ENCODE measurements at regions not wholly inside any gene's neighbourhood (a gene's known extent, or its start where the extent isn't known, plus 50 kb on each side); places are given as distances from the start of the nearest gene placed in this dataset.

GRCh38 chr2:4381049-4381448, 677.7 kb downstream of the DCDC2C start:
- FAIRE-seq: no peak
- no peaks in the 10 kb centered on the region for H3K79me2 ChIP-seq (ENCODE audit: control insufficient read depth, insufficient read depth, low read length)
- H3K27me3 ChIP-seq (replicated peaks in 1 of 2; ENCODE audit: control insufficient read depth in 2 of 2, insufficient read depth in 2 of 2, low read length in 1 of 2): no peaks in the 10 kb centered on the region
- H3K9me3 ChIP-seq (replicated peaks; ENCODE audit: control insufficient read depth, insufficient read depth, low read length): no peaks in the 10 kb centered on the region
- no peaks in the 10 kb centered on the region for H4K20me1 ChIP-seq (ENCODE audit: control insufficient read depth, insufficient read depth)
- in situ Hi-C loops (cut with MboI): no loop called here
- no peak overlapping the region for H3K4me3 ChIP-seq
- DNase-seq (ENCODE audit: low read depth, low spot score): no peak
- no peak overlapping the region for H3K9ac ChIP-seq (ENCODE audit: control insufficient read depth, insufficient read depth, low read length)
- RAD21 ChIA-PET (ENCODE audit: unreplicated experiment): no interaction called here
- H3K4me2 ChIP-seq (ENCODE audit: control insufficient read depth, insufficient read depth): no peak overlapping the region
- H3K27ac ChIP-seq (ENCODE audit: control insufficient read depth, insufficient read depth): no peak overlapping the region
- no peaks in the 10 kb centered on the region for H3K36me3 ChIP-seq (ENCODE audit: control insufficient read depth in 2 of 2, insufficient read depth in 2 of 2, low read length in 1 of 2)
- intact Hi-C loops (cut with micrococcal nuclease; ENCODE audit: unreplicated experiment): no loop called here
- no TSS peak for BruUV-seq (replicated peaks)
- TF ChIP-seq SP1 (IDR thresholded peaks at IDR 0.05; ENCODE audit: low read depth, low read length) (no peak), GATAD2B (conservative IDR thresholded peaks at IDR 0.05; ENCODE audit: low read depth) (no peak), SREBF1 (IDR thresholded peaks at IDR 0.05; ENCODE audit: low read length) (no peak), RBBP5 (conservative IDR thresholded peaks at IDR 0.05) (no peak), ZBED1 (IDR thresholded peaks at IDR 0.05; ENCODE audit: borderline replicate concordance) (no peak), BMI1 (IDR thresholded peaks at IDR 0.05; ENCODE audit: borderline replicate concordance) (no peak), RAD21 (IDR thresholded peaks at IDR 0.05; ENCODE audit: insufficient read depth, low read depth, low read length) (no peak)
- 2% methylated on average over 5 of the region's 5 CpGs for WGBS (ENCODE audit: insufficient coverage, insufficient replicate concordance, low lambda C conversion rate, missing lambda C conversion rate)
- ATAC-seq: no peak
- SMC1A ChIA-PET (ENCODE audit: uncharacterized antibody, unreplicated experiment): no interaction called here
- no peak overlapping the region for H2AFZ ChIP-seq (ENCODE audit: control insufficient read depth, low read depth, low read length)
- POLR2A ChIA-PET: no interaction called here
- CTCF ChIA-PET: no interaction called here
- H3K4me1 ChIP-seq (ENCODE audit: control insufficient read depth, insufficient read depth, low read length): no peaks in the 10 kb centered on the region

GRCh38 chr2:4381773-4382172, 678.4 kb downstream of the DCDC2C start:
- no peak overlapping the region for H3K4me3 ChIP-seq
- no peaks in the 10 kb centered on the region for H3K9me3 ChIP-seq (replicated peaks; ENCODE audit: control insufficient read depth, insufficient read depth, low read length)
- no peak overlapping the region for H2AFZ ChIP-seq (ENCODE audit: control insufficient read depth, low read depth, low read length)
- ChIA-PET CTCF (no interaction called here), POLR2A (no interaction called here), RAD21 (ENCODE audit: unreplicated experiment) (no interaction called here), SMC1A (ENCODE audit: uncharacterized antibody, unreplicated experiment) (no interaction called here)
- no TSS peak for BruUV-seq (replicated peaks)
- no peaks in the 10 kb centered on the region for H3K27me3 ChIP-seq (replicated peaks in 1 of 2; ENCODE audit: control insufficient read depth in 2 of 2, insufficient read depth in 2 of 2, low read length in 1 of 2)
- H3K9ac ChIP-seq (ENCODE audit: control insufficient read depth, insufficient read depth, low read length): no peak overlapping the region
- intact Hi-C loops (cut with micrococcal nuclease; ENCODE audit: unreplicated experiment): no loop called here
- 20% methylated on average over 3 of the region's 3 CpGs for WGBS (ENCODE audit: insufficient coverage, insufficient replicate concordance, low lambda C conversion rate, missing lambda C conversion rate)
- DNase-seq (ENCODE audit: low read depth, low spot score): no peak
- H3K4me1 ChIP-seq (ENCODE audit: control insufficient read depth, insufficient read depth, low read length): no peaks in the 10 kb centered on the region
- H3K36me3 ChIP-seq (ENCODE audit: control insufficient read depth in 2 of 2, insufficient read depth in 2 of 2, low read length in 1 of 2): no peaks in the 10 kb centered on the region
- no peak for ATAC-seq
- H3K27ac ChIP-seq (ENCODE audit: control insufficient read depth, insufficient read depth): no peak overlapping the region
- H3K4me2 ChIP-seq (ENCODE audit: control insufficient read depth, insufficient read depth): no peak overlapping the region
- H3K79me2 ChIP-seq (ENCODE audit: control insufficient read depth, insufficient read depth, low read length): no peaks in the 10 kb centered on the region
- no peak for FAIRE-seq
- H4K20me1 ChIP-seq (ENCODE audit: control insufficient read depth, insufficient read depth): no peaks in the 10 kb centered on the region
- in situ Hi-C loops (cut with MboI): no loop called here
- TF ChIP-seq MEF2A (IDR thresholded peaks at IDR 0.05; ENCODE audit: insufficient read depth, low read depth, low read length) (no peak), CREB1 (IDR thresholded peaks at IDR 0.05; ENCODE audit: low read depth) (no peak), JUND (IDR thresholded peaks at IDR 0.05; ENCODE audit: low read depth, low read length) (no peak), ZNF687 (IDR thresholded peaks at IDR 0.05) (no peak), SUZ12 (IDR thresholded peaks at IDR 0.05; ENCODE audit: unreplicated experiment) (no peak), ZBTB40 (IDR thresholded peaks at IDR 0.05; ENCODE audit: borderline replicate concordance) (no peak)

Data from GM12878 (cell line).